Skeletal muscle tissue (tissue), 3 donors: ENCODE measurements at regions not wholly inside any gene's neighbourhood (a gene's known extent, or its start where the extent isn't known, plus 50 kb on each side); places are given as distances from the start of the nearest gene placed in this dataset.

Experiments
- H3K27ac ChIP-seq: one replicate; pipeline ENCODE4 v1.7.0; 2013; ENCODE audit warnings: mild to moderate bottlenecking, low read depth, low read length, inconsistent platforms
- H3K27me3 ChIP-seq, 3 donors: one replicate each; pipeline ENCODE4 v1.7.0; 2013; ENCODE audit warnings: low read length in 3 of 3; ENCODE audit not compliant: control insufficient read depth in 3 of 3, insufficient read depth in 3 of 3
- H3K36me3 ChIP-seq, 3 donors: one replicate each; pipeline ENCODE4 v1.7.0; 2013; ENCODE audit warnings: low read length in 3 of 3; ENCODE audit not compliant: control insufficient read depth in 3 of 3, insufficient read depth in 3 of 3
- H3K4me1 ChIP-seq, 3 donors: one replicate each; pipeline ENCODE4 v1.7.0; 2013; ENCODE audit warnings: low read length in 3 of 3, mild to moderate bottlenecking in 3 of 3; ENCODE audit not compliant: control insufficient read depth in 3 of 3, insufficient read depth in 3 of 3
- H3K4me3 ChIP-seq, 3 donors: one replicate each; pipeline ENCODE4 v1.7.0; 2013; ENCODE audit warnings: low read length in 3 of 3
- H3K9ac ChIP-seq, 3 donors: one replicate each; pipeline ENCODE4 v1.7.0; 2013; ENCODE audit warnings: low read length in 3 of 3, mild to moderate bottlenecking in 3 of 3, moderate library complexity in 2 of 3, low read depth in 1 of 3
- H3K9me3 ChIP-seq, 3 donors: one replicate each; pipeline ENCODE4 v1.7.0; 2013; ENCODE audit warnings: low read length in 3 of 3; ENCODE audit not compliant: control insufficient read depth in 3 of 3
- donor health status: Osteomylitis.

DNA sequence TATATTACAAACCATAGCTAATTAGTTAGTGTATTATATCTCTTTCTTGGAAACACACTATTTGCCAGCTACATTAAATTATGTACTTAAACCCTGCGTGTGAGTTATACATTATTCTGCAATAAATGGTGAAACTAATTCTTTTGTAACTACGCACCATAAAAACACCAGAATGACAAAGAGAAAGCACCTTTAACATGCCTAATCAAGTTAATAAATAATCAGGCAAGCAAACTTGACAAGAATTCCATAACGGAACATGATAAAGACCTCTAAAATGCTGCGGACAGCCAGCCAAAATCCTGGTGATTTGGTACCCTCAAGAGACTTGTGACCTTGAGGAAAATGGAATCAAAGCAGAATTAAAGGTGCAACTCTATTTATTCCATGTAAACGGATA is 375.3 kb upstream of the KITLG start:
- no peak overlapping the region for H3K9ac ChIP-seq
- no peak overlapping the region for H3K4me3 ChIP-seq
- no peaks in the 10 kb centered on the region for H3K9me3 ChIP-seq
- H3K27ac ChIP-seq, result no peak overlapping the region
- H3K4me1 ChIP-seq, result no peaks in the 10 kb centered on the region
- H3K36me3 ChIP-seq, result no peaks in the 10 kb centered on the region
- H3K27me3 ChIP-seq, result no peaks in the 10 kb centered on the region

- Histone ChIP-seq H3K27me3 (no peaks in the 10 kb centered on the region), H3K36me3 (no peaks in the 10 kb centered on the region), H3K27ac (no peak overlapping the region), H3K9me3 (no peaks in the 10 kb centered on the region), H3K4me1 (no peaks in the 10 kb centered on the region), H3K9ac (no peak overlapping the region), H3K4me3 (no peak overlapping the region)
These were observed 372.8 kb upstream of the KITLG start for GRCh38 chr12:88953029-88953586.

GRCh38 chr12:88952562-88952942 is 372.3 kb upstream of the KITLG start:
- Histone ChIP-seq H3K4me1 (no peaks in the 10 kb centered on the region), H3K4me3 (no peak overlapping the region), H3K36me3 (no peaks in the 10 kb centered on the region), H3K9ac (no peak overlapping the region), H3K27me3 (no peaks in the 10 kb centered on the region), H3K27ac (no peak overlapping the region), H3K9me3 (no peaks in the 10 kb centered on the region)

GRCh38 chr12:88951860-88952561 is 371.7 kb upstream of the KITLG start:
- Histone ChIP-seq H3K27ac (no peak overlapping the region), H3K27me3 (no peaks in the 10 kb centered on the region), H3K4me1 (no peaks in the 10 kb centered on the region), H3K4me3 (no peak overlapping the region), H3K9ac (no peak overlapping the region), H3K36me3 (no peaks in the 10 kb centered on the region), H3K9me3 (no peaks in the 10 kb centered on the region)

DNA sequence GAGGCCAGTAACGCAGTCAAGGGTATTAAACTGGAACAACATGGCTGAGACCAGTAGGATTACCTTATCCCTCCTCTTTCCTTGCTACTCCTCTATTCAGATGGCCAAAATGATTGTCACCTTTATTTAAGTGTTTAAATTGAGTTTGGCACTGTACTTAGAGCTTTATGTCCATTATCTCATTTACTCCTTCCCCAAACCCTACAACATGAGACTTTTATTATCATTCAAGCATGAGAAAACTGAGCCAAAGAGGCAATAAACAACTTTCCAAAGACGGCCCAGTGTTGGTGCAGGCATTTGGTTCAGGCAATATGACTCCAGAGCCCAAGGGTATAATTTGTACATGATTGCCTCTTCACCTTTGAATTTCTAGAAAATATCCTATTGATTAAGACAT is 370.9 kb upstream of the KITLG start:
- H3K9ac ChIP-seq, result no peak overlapping the region
- H3K4me1 ChIP-seq, result peaks cover 0 to 6% (median 3%) of the 10 kb centered on the region in 3 donors
- H3K36me3 ChIP-seq, result no peaks in the 10 kb centered on the region
- H3K4me3 ChIP-seq, result no peak overlapping the region
- no peaks in the 10 kb centered on the region for H3K27me3 ChIP-seq
- no peak overlapping the region for H3K27ac ChIP-seq
- H3K9me3 ChIP-seq, result no peaks in the 10 kb centered on the region

DNA sequence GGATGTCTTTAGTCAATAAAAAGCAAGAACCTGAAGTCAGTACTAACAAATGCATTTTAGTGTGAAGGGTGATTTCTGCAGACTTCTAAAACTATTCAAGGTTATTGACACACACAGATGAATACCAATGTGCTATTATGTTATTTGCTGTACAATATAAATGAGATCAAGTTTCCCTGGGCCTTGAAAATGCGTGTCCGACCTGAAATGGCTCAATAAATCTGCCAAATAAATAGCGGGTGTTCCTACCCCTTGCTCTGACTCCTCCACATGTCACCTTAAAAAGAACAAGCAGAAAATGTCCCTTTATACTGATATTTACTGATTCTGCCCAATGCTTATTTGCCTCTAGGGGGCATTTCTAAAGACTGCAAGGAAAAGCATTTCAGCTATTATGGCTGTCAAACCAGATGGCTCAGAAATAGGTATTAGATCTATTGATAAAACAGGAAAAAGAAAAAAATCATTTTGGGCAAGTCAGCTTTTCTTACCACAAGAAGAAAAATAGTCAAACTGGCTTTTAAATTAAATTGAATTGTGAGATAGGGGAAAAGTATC is 367.3 kb upstream of the KITLG start:
- Histone ChIP-seq H3K4me1 (peaks cover 12 to 18% (median 16%) of the 10 kb centered on the region in 3 donors), H3K9me3 (no peaks in the 10 kb centered on the region), H3K27ac (no peak overlapping the region), H3K4me3 (no peak overlapping the region), H3K36me3 (no peaks in the 10 kb centered on the region), H3K9ac (no peak overlapping the region), H3K27me3 (no peaks in the 10 kb centered on the region)

GRCh38 chr12:88946372-88946997 is 366.2 kb upstream of the KITLG start:
- Histone ChIP-seq H3K4me3 (no peak overlapping the region), H3K36me3 (no peaks in the 10 kb centered on the region), H3K9me3 (no peaks in the 10 kb centered on the region), H3K9ac (peak overlapping the region in 1 of 3 donors; percentile 25), H3K27ac (peak overlapping the region; percentile 82), H3K4me1 (peaks cover 12 to 18% (median 16%) of the 10 kb centered on the region in 3 donors), H3K27me3 (no peaks in the 10 kb centered on the region)

GRCh38 chr12:88945051-88945732 is 364.9 kb upstream of the KITLG start:
- Histone ChIP-seq H3K27ac (peak overlapping the region; percentile 82), H3K9ac (no peak overlapping the region), H3K36me3 (no peaks in the 10 kb centered on the region), H3K4me3 (peak overlapping the region in 1 of 3 donors; percentile 6), H3K27me3 (no peaks in the 10 kb centered on the region), H3K9me3 (no peaks in the 10 kb centered on the region), H3K4me1 (peaks cover 12 to 18% (median 16%) of the 10 kb centered on the region in 3 donors)

DNA sequence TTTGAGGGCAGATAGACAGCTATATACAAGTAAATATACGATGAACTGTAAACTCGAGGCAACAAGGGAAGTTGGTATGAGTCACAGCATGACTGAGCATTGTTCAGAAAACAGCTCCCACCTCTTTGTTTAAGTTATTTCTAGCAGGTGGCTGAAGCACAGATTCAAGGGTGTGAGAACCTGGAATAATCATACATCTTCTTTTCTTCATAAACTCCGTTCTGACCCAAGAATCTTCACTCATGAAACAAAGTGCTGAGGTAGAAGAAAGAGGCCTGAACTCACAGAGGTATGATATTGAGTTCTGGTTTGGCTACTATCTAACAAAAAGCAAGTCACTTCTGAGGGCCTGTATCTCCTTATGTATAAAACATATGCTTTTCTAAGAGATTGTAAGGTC is 364.1 kb upstream of the KITLG start:
- Histone ChIP-seq H3K36me3 (no peaks in the 10 kb centered on the region), H3K9me3 (no peaks in the 10 kb centered on the region), H3K27me3 (no peaks in the 10 kb centered on the region), H3K9ac (no peak overlapping the region), H3K4me3 (no peak overlapping the region), H3K27ac (peak overlapping the region; percentile 82), H3K4me1 (peaks cover 12 to 18% (median 16%) of the 10 kb centered on the region in 3 donors)
